ENCODE measurements at regions not wholly inside any gene's neighbourhood (a gene's known extent, or its start where the extent isn't known, plus 50 kb on each side); places are given as distances from the start of the nearest gene placed in this dataset.

- H3K4me3 ChIP-seq (ENCODE audit: low read length): no peak overlapping the region
- H2AFZ ChIP-seq (ENCODE audit: low read length): no peak overlapping the region
- H3K9ac ChIP-seq (ENCODE audit: low read length): no peak overlapping the region
- H3K9me2 ChIP-seq (replicated peaks; ENCODE audit: insufficient read depth, low read length): no peaks in the 10 kb centered on the region
- H3K36me3 ChIP-seq (ENCODE audit: insufficient read depth, low read length): no peaks in the 10 kb centered on the region
- H3K4me2 ChIP-seq (ENCODE audit: low read depth, low read length, poor library complexity, severe bottlenecking): no peak overlapping the region
- H3K79me2 ChIP-seq (ENCODE audit: low read length): no peaks in the 10 kb centered on the region
- no peaks in the 10 kb centered on the region for H3K9me3 ChIP-seq (ENCODE audit: low read length)
- no peaks in the 10 kb centered on the region for H3K27me3 ChIP-seq (ENCODE audit: low read length)
- H3K27ac ChIP-seq (ENCODE audit: low read length): no peak overlapping the region
- H3K4me1 ChIP-seq (ENCODE audit: low read length): peaks cover 16% of the 10 kb centered on the region
- H4K20me1 ChIP-seq (ENCODE audit: insufficient read depth, low read depth, low read length): no peaks in the 10 kb centered on the region
- no peak for DNase-seq
Observed at GRCh38 chr11:64443001-64443400, 84.0 kb downstream of the RPS6KA4 start.

GRCh38 chr11:64444838-64445441 is 86.0 kb downstream of the RPS6KA4 start:
- H3K4me2 ChIP-seq (ENCODE audit: low read depth, low read length, poor library complexity, severe bottlenecking): no peak overlapping the region
- H3K36me3 ChIP-seq (ENCODE audit: insufficient read depth, low read length): no peaks in the 10 kb centered on the region
- no peaks in the 10 kb centered on the region for H3K9me3 ChIP-seq (ENCODE audit: low read length)
- H3K9me2 ChIP-seq (replicated peaks; ENCODE audit: insufficient read depth, low read length): no peaks in the 10 kb centered on the region
- H3K79me2 ChIP-seq (ENCODE audit: low read length): no peaks in the 10 kb centered on the region
- no peak overlapping the region for H3K27ac ChIP-seq (ENCODE audit: low read length)
- H3K9ac ChIP-seq (ENCODE audit: low read length): no peak overlapping the region
- peaks cover 26% of the 10 kb centered on the region for H3K4me1 ChIP-seq (ENCODE audit: low read length)
- H2AFZ ChIP-seq (ENCODE audit: low read length): no peak overlapping the region
- H4K20me1 ChIP-seq (ENCODE audit: insufficient read depth, low read depth, low read length): no peaks in the 10 kb centered on the region
- H3K27me3 ChIP-seq (ENCODE audit: low read length): no peaks in the 10 kb centered on the region
- peak; percentile 61 for DNase-seq
- H3K4me3 ChIP-seq (ENCODE audit: low read length): no peak overlapping the region

GRCh38 chr11:64445651-64446050 is 86.7 kb downstream of the RPS6KA4 start:
- Histone ChIP-seq H3K9ac (ENCODE audit: low read length) (no peak overlapping the region), H3K4me2 (ENCODE audit: low read depth, low read length, poor library complexity, severe bottlenecking) (no peak overlapping the region), H3K4me3 (ENCODE audit: low read length) (no peak overlapping the region)

GRCh38 chr11:64447831-64448598 is 89.1 kb downstream of the RPS6KA4 start:
- Histone ChIP-seq H3K4me1 (ENCODE audit: low read length) (peaks cover 30% of the 10 kb centered on the region), H3K9me2 (replicated peaks; ENCODE audit: insufficient read depth, low read length) (no peaks in the 10 kb centered on the region), H3K9me3 (ENCODE audit: low read length) (no peaks in the 10 kb centered on the region), H4K20me1 (ENCODE audit: insufficient read depth, low read depth, low read length) (no peaks in the 10 kb centered on the region), H3K36me3 (ENCODE audit: insufficient read depth, low read length) (no peaks in the 10 kb centered on the region), H3K9ac (ENCODE audit: low read length) (peak overlapping the region; percentile 31), H3K4me2 (ENCODE audit: low read depth, low read length, poor library complexity, severe bottlenecking) (peak overlapping the region; percentile 58), H2AFZ (ENCODE audit: low read length) (no peak overlapping the region), H3K79me2 (ENCODE audit: low read length) (no peaks in the 10 kb centered on the region), H3K27ac (ENCODE audit: low read length) (no peak overlapping the region), H3K27me3 (ENCODE audit: low read length) (no peaks in the 10 kb centered on the region), H3K4me3 (ENCODE audit: low read length) (peak overlapping the region; percentile 39; the same call in 1 of the 2 replicates)
- DNase-seq: peak; percentile 74

More at GRCh38 chr11:64445651-64446050, 86.7 kb downstream of the RPS6KA4 start:
- no peaks in the 10 kb centered on the region for H4K20me1 ChIP-seq (ENCODE audit: insufficient read depth, low read depth, low read length)
- no peaks in the 10 kb centered on the region for H3K79me2 ChIP-seq (ENCODE audit: low read length)
- H3K27ac ChIP-seq (ENCODE audit: low read length): no peak overlapping the region
- no peak overlapping the region for H2AFZ ChIP-seq (ENCODE audit: low read length)
- no peak for DNase-seq
- no peaks in the 10 kb centered on the region for H3K9me3 ChIP-seq (ENCODE audit: low read length)
- H3K36me3 ChIP-seq (ENCODE audit: insufficient read depth, low read length): no peaks in the 10 kb centered on the region
- H3K9me2 ChIP-seq (replicated peaks; ENCODE audit: insufficient read depth, low read length): no peaks in the 10 kb centered on the region
- peaks cover 28% of the 10 kb centered on the region for H3K4me1 ChIP-seq (ENCODE audit: low read length)
- no peaks in the 10 kb centered on the region for H3K27me3 ChIP-seq (ENCODE audit: low read length)

- H3K9ac ChIP-seq (ENCODE audit: low read length): peak overlapping the region; percentile 35
- peak; percentile 89 for DNase-seq
- no peak overlapping the region for H3K27ac ChIP-seq (ENCODE audit: low read length)
Observed at GRCh38 chr11:64448599-64449380, 89.8 kb downstream of the RPS6KA4 start.

GRCh38 chr11:64449381-64450167 is 90.6 kb downstream of the RPS6KA4 start:
- H3K79me2 ChIP-seq (ENCODE audit: low read length): no peaks in the 10 kb centered on the region
- H3K9ac ChIP-seq (ENCODE audit: low read length): peak overlapping the region; percentile 56
- no peak overlapping the region for H3K27ac ChIP-seq (ENCODE audit: low read length)
- peak; percentile 93 for DNase-seq
- H3K4me2 ChIP-seq (ENCODE audit: low read depth, low read length, poor library complexity, severe bottlenecking): peak overlapping the region; percentile 58
- no peaks in the 10 kb centered on the region for H3K27me3 ChIP-seq (ENCODE audit: low read length)
- no peaks in the 10 kb centered on the region for H4K20me1 ChIP-seq (ENCODE audit: insufficient read depth, low read depth, low read length)
- peaks cover 30% of the 10 kb centered on the region for H3K4me1 ChIP-seq (ENCODE audit: low read length)
- H2AFZ ChIP-seq (ENCODE audit: low read length): peak overlapping the region; percentile 70; the same call in 1 of the 2 replicates
- H3K4me3 ChIP-seq (ENCODE audit: low read length): peak overlapping the region; percentile 39; the same call in 1 of the 2 replicates
- no peaks in the 10 kb centered on the region for H3K9me3 ChIP-seq (ENCODE audit: low read length)
- no peaks in the 10 kb centered on the region for H3K36me3 ChIP-seq (ENCODE audit: insufficient read depth, low read length)
- no peaks in the 10 kb centered on the region for H3K9me2 ChIP-seq (replicated peaks; ENCODE audit: insufficient read depth, low read length)

More at GRCh38 chr11:64448599-64449380, 89.8 kb downstream of the RPS6KA4 start:
- peak overlapping the region; percentile 39; the same call in 1 of the 2 replicates for H3K4me3 ChIP-seq (ENCODE audit: low read length)
- H3K9me2 ChIP-seq (replicated peaks; ENCODE audit: insufficient read depth, low read length): no peaks in the 10 kb centered on the region
- H3K79me2 ChIP-seq (ENCODE audit: low read length): no peaks in the 10 kb centered on the region
- peak overlapping the region; percentile 50; the same call in 1 of the 2 replicates for H2AFZ ChIP-seq (ENCODE audit: low read length)
- peak overlapping the region; percentile 58 for H3K4me2 ChIP-seq (ENCODE audit: low read depth, low read length, poor library complexity, severe bottlenecking)
- no peaks in the 10 kb centered on the region for H3K27me3 ChIP-seq (ENCODE audit: low read length)
- no peaks in the 10 kb centered on the region for H3K36me3 ChIP-seq (ENCODE audit: insufficient read depth, low read length)
- no peaks in the 10 kb centered on the region for H4K20me1 ChIP-seq (ENCODE audit: insufficient read depth, low read depth, low read length)
- no peaks in the 10 kb centered on the region for H3K9me3 ChIP-seq (ENCODE audit: low read length)
- peaks cover 30% of the 10 kb centered on the region for H3K4me1 ChIP-seq (ENCODE audit: low read length)

- Histone ChIP-seq H3K27me3 (ENCODE audit: low read length) (no peaks in the 10 kb centered on the region), H3K9me2 (replicated peaks; ENCODE audit: insufficient read depth, low read length) (no peaks in the 10 kb centered on the region), H3K4me1 (ENCODE audit: low read length) (peaks cover 30% of the 10 kb centered on the region), H4K20me1 (ENCODE audit: insufficient read depth, low read depth, low read length) (no peaks in the 10 kb centered on the region), H3K79me2 (ENCODE audit: low read length) (no peaks in the 10 kb centered on the region), H3K9ac (ENCODE audit: low read length) (peak overlapping the region; percentile 56; the same call in 1 of the 2 replicates), H3K4me3 (ENCODE audit: low read length) (peak overlapping the region; percentile 39; the same call in 1 of the 2 replicates), H3K4me2 (ENCODE audit: low read depth, low read length, poor library complexity, severe bottlenecking) (peak overlapping the region; percentile 58), H2AFZ (ENCODE audit: low read length) (no peak overlapping the region), H3K9me3 (ENCODE audit: low read length) (no peaks in the 10 kb centered on the region), H3K36me3 (ENCODE audit: insufficient read depth, low read length) (no peaks in the 10 kb centered on the region), H3K27ac (ENCODE audit: low read length) (no peak overlapping the region)
- no peak for DNase-seq
Observed at GRCh38 chr11:64450168-64450560, 91.2 kb downstream of the RPS6KA4 start.
